WTC11 (cell line): ENCODE measurements at regions not wholly inside any gene's neighbourhood (a gene's known extent, or its start where the extent isn't known, plus 50 kb on each side); places are given as distances from the start of the nearest gene placed in this dataset.

Source experiments
- ATAC-seq: fragments of 200-7000 bp; cut with Tn5 transposase; 2 replicates; pipeline ENCODE4 v1.10.0; 2021; ENCODE audit warnings: mild to moderate bottlenecking, moderate library complexity
- CTCF ChIA-PET: fragments of 300-600 bp; sonication (Branson Sonifier 250); formaldehyde crosslinking; loops from one replicate; lab custom pipeline; 2021; ENCODE audit warnings: antibody characterized with exemption; lab: Charles Lee
- POLR2A ChIA-PET: fragments of 350-600 bp; sonication (Branson Sonifier 250); formaldehyde crosslinking; loops from one replicate; lab custom pipeline; 2021; ENCODE audit warnings: antibody characterized with exemption; lab: Charles Lee
- DNase-seq: peaks from one replicate; pipeline ENCODE4 v3.0.0; 2021; ENCODE audit warnings: low spot score
- H3K27ac Mint-ChIP-seq: 2 replicates; pipeline ENCODE4 v1.8.0; 2021; ENCODE audit warnings: mixed read lengths
- H3K27me3 Mint-ChIP-seq: 2 replicates; pipeline ENCODE4 v1.8.0; 2021; ENCODE audit warnings: low read depth, mild to moderate bottlenecking, moderate library complexity, mixed read lengths
- H3K36me3 Mint-ChIP-seq: 2 replicates; pipeline ENCODE4 v1.8.0; 2021; ENCODE audit warnings: mixed read lengths
- H3K4me1 Mint-ChIP-seq: 2 replicates; pipeline ENCODE4 v1.8.0; 2022; ENCODE audit warnings: mixed read lengths
- H3K4me3 Mint-ChIP-seq: 2 replicates; pipeline ENCODE4 v1.8.0; 2021; ENCODE audit warnings: mild to moderate bottlenecking, moderate library complexity, mixed read lengths
- H3K9me3 Mint-ChIP-seq: 2 replicates; pipeline ENCODE4 v1.8.0; 2021; ENCODE audit warnings: mixed read lengths
- CREB1 ChIP-seq: sonication (generic); formaldehyde crosslinking; IDR thresholded peaks from 2 replicates; pipeline ENCODE4 v1.8.0; 2023; ENCODE audit warnings: mild to moderate bottlenecking, missing genetic modification reagents
- JUN ChIP-seq: sonication (generic); formaldehyde crosslinking; IDR thresholded peaks from 2 replicates; pipeline ENCODE4 v1.8.0; 2023; ENCODE audit warnings: mild to moderate bottlenecking, missing genetic modification reagents
- KAT7 ChIP-seq: sonication (generic); formaldehyde crosslinking; IDR thresholded peaks from 2 replicates; pipeline ENCODE4 v1.8.1; 2023; ENCODE audit warnings: missing genetic modification reagents, mild to moderate bottlenecking, borderline replicate concordance
- MXD4 ChIP-seq: fragments of 250-450 bp; sonication (Bioruptor Pico); IDR thresholded peaks from 2 replicates; pipeline ENCODE4 v1.8.0; 2021; ENCODE audit warnings: mild to moderate bottlenecking, moderate library complexity, borderline replicate concordance
- MYBL2 ChIP-seq: sonication (generic); formaldehyde crosslinking; IDR thresholded peaks from 2 replicates; pipeline ENCODE4 v1.8.1; 2023; ENCODE audit warnings: mild to moderate bottlenecking, moderate library complexity, missing genetic modification reagents
- NR1H2 ChIP-seq: sonication (generic); formaldehyde crosslinking; IDR thresholded peaks from 2 replicates; pipeline ENCODE4 v1.9.0; 2021; ENCODE audit warnings: mild to moderate bottlenecking, moderate library complexity, missing genetic modification reagents
- RELA ChIP-seq: sonication (generic); formaldehyde crosslinking; IDR thresholded peaks from 2 replicates; pipeline ENCODE4 v1.8.1; 2022; ENCODE audit warnings: missing genetic modification reagents, mild to moderate bottlenecking, borderline replicate concordance
- TCF7 ChIP-seq: sonication (generic); formaldehyde crosslinking; IDR thresholded peaks from 2 replicates; pipeline ENCODE4 v1.8.0; 2022; ENCODE audit warnings: mild to moderate bottlenecking, low read depth, missing genetic modification reagents, moderate library complexity
- TEAD1 ChIP-seq: sonication (generic); formaldehyde crosslinking; IDR thresholded peaks from 2 replicates; pipeline ENCODE4 v1.8.0; 2022; ENCODE audit warnings: mild to moderate bottlenecking, missing genetic modification reagents
- ZNF219 ChIP-seq: sonication (generic); formaldehyde crosslinking; IDR thresholded peaks from 2 replicates; pipeline ENCODE4 v1.8.0; 2023; ENCODE audit warnings: missing genetic modification reagents, mild to moderate bottlenecking, borderline replicate concordance
- ZNF232 ChIP-seq: sonication (generic); formaldehyde crosslinking; IDR thresholded peaks from 2 replicates; pipeline ENCODE4 v1.8.0; 2022; ENCODE audit warnings: mild to moderate bottlenecking, missing genetic modification reagents
- ZNF263 ChIP-seq: sonication (generic); formaldehyde crosslinking; IDR thresholded peaks from 2 replicates; pipeline ENCODE4 v1.8.1; 2022; ENCODE audit warnings: low read depth, mild to moderate bottlenecking, moderate library complexity, missing genetic modification reagents
- ZNF317 ChIP-seq: sonication (generic); formaldehyde crosslinking; IDR thresholded peaks from 2 replicates; pipeline ENCODE4 v1.8.1; 2023; ENCODE audit warnings: low read depth, mild to moderate bottlenecking, moderate library complexity, missing genetic modification reagents, borderline replicate concordance
- ZNF416 ChIP-seq: fragments of 250-450 bp; sonication (Bioruptor Pico); IDR thresholded peaks from 2 replicates; pipeline ENCODE4 v1.9.0; 2021; ENCODE audit warnings: mild to moderate bottlenecking, inconsistent platforms
- ZNF671 ChIP-seq: fragments of 250-450 bp; sonication (Bioruptor Pico); IDR thresholded peaks from 2 replicates; pipeline ENCODE4 v1.8.0; 2021; ENCODE audit warnings: mild to moderate bottlenecking
- TF ChIP-seq, protein P1 (sequence below): sonication (generic); formaldehyde crosslinking; conservative IDR thresholded peaks from 2 replicates; pipeline ENCODE4 v1.8.1; 2023; ENCODE audit warnings: mild to moderate bottlenecking, low read depth, missing genetic modification reagents, moderate library complexity
- TF ChIP-seq, protein P2 (sequence below): fragments of 250-450 bp; sonication (Bioruptor Pico); IDR thresholded peaks from 2 replicates; pipeline ENCODE4 v1.9.0; 2021; ENCODE audit warnings: mild to moderate bottlenecking
- TF ChIP-seq, protein P3 (sequence below): fragments of 250-450 bp; sonication (Bioruptor Pico); IDR thresholded peaks from 2 replicates; pipeline ENCODE4 v1.8.0; 2021; ENCODE audit warnings: mild to moderate bottlenecking
- TF ChIP-seq, protein P4 (sequence below): sonication (generic); formaldehyde crosslinking; IDR thresholded peaks from 2 replicates; pipeline ENCODE4 v1.8.0; 2023; ENCODE audit warnings: missing genetic modification reagents
- TF ChIP-seq, protein P5 (sequence below): sonication (generic); formaldehyde crosslinking; IDR thresholded peaks from 2 replicates; pipeline ENCODE4 v1.8.0; 2022; ENCODE audit warnings: mild to moderate bottlenecking, missing genetic modification reagents

DNA sequence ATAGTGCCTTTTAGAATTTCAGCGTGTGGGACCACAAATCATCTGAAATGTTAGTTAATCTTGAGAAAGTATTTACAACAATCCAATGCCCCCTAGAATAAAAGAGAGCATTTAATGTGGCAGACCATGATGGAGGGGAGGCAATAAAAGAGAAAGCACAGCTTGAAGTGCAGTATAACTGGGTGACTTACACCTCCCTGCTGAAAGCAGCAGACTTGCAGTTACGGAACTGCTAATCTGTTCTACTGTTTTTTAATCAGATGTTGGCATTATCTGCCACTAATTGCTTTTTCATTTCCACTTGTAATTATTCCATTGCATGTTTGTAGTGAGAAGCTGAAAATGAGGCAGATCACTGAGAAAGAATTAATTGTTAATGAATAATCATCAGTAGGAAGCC is 130.5 kb upstream of the ITGA4 start (continued):
- TF ChIP-seq KAT7 (CRISPR knock-in tag): no peak

DNA sequence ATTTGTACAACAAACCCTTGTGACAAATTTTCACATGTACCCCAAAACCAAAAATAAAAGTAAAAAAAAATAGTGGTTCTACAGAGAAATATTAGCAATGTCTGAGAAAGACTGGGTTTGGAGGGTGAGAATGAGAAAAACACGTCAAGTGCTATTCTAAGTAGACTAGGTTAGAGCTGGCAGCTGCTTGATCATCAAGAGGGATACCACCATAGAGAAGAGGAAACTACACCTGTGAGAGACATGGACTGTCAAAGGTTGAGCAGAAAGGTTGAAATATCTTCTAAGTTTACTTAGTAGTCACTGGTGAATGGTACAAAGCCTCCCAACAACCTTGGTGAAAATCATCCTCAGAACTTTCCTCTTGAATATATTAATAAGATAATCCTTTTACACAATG is 126.9 kb upstream of the ITGA4 start:
- POLR2A ChIA-PET: no interaction called here
- Mint-ChIP-seq H3K36me3 (no peaks in the 10 kb centered on the region), H3K27ac (no peak overlapping the region), H3K4me1 (peaks cover 12% of the 10 kb centered on the region), H3K4me3 (no peak overlapping the region), H3K9me3 (peaks cover 22% of the 10 kb centered on the region), H3K27me3 (no peaks in the 10 kb centered on the region)
- no peak for TF ChIP-seq ZNF263 (CRISPR knock-in tag)
- TF ChIP-seq ZNF219 (CRISPR knock-in tag): no peak
- TF ChIP-seq, protein P1, sequence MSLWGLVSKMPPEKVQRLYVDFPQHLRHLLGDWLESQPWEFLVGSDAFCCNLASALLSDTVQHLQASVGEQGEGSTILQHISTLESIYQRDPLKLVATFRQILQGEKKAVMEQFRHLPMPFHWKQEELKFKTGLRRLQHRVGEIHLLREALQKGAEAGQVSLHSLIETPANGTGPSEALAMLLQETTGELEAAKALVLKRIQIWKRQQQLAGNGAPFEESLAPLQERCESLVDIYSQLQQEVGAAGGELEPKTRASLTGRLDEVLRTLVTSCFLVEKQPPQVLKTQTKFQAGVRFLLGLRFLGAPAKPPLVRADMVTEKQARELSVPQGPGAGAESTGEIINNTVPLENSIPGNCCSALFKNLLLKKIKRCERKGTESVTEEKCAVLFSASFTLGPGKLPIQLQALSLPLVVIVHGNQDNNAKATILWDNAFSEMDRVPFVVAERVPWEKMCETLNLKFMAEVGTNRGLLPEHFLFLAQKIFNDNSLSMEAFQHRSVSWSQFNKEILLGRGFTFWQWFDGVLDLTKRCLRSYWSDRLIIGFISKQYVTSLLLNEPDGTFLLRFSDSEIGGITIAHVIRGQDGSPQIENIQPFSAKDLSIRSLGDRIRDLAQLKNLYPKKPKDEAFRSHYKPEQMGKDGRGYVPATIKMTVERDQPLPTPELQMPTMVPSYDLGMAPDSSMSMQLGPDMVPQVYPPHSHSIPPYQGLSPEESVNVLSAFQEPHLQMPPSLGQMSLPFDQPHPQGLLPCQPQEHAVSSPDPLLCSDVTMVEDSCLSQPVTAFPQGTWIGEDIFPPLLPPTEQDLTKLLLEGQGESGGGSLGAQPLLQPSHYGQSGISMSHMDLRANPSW (CRISPR knock-in tag): no peak
- TF ChIP-seq MXD4: no peak
- no peak for TF ChIP-seq JUN (CRISPR knock-in tag)
- TF ChIP-seq, protein P2, sequence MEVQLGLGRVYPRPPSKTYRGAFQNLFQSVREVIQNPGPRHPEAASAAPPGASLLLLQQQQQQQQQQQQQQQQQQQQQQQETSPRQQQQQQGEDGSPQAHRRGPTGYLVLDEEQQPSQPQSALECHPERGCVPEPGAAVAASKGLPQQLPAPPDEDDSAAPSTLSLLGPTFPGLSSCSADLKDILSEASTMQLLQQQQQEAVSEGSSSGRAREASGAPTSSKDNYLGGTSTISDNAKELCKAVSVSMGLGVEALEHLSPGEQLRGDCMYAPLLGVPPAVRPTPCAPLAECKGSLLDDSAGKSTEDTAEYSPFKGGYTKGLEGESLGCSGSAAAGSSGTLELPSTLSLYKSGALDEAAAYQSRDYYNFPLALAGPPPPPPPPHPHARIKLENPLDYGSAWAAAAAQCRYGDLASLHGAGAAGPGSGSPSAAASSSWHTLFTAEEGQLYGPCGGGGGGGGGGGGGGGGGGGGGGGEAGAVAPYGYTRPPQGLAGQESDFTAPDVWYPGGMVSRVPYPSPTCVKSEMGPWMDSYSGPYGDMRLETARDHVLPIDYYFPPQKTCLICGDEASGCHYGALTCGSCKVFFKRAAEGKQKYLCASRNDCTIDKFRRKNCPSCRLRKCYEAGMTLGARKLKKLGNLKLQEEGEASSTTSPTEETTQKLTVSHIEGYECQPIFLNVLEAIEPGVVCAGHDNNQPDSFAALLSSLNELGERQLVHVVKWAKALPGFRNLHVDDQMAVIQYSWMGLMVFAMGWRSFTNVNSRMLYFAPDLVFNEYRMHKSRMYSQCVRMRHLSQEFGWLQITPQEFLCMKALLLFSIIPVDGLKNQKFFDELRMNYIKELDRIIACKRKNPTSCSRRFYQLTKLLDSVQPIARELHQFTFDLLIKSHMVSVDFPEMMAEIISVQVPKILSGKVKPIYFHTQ (CRISPR knock-in tag): no peak
- no peak for TF ChIP-seq RELA (CRISPR knock-in tag)
- TF ChIP-seq, protein P3, sequence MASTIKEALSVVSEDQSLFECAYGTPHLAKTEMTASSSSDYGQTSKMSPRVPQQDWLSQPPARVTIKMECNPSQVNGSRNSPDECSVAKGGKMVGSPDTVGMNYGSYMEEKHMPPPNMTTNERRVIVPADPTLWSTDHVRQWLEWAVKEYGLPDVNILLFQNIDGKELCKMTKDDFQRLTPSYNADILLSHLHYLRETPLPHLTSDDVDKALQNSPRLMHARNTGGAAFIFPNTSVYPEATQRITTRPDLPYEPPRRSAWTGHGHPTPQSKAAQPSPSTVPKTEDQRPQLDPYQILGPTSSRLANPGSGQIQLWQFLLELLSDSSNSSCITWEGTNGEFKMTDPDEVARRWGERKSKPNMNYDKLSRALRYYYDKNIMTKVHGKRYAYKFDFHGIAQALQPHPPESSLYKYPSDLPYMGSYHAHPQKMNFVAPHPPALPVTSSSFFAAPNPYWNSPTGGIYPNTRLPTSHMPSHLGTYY (CRISPR knock-in tag): no peak
- no peak for TF ChIP-seq NR1H2 (CRISPR knock-in tag)
- TF ChIP-seq ZNF671 (CRISPR knock-in tag): no peak
- TF ChIP-seq CREB1 (CRISPR knock-in tag): no peak
- no peak for TF ChIP-seq TCF7 (CRISPR knock-in tag)
- no peak for TF ChIP-seq ZNF232 (CRISPR knock-in tag)
- TF ChIP-seq ZNF317: no peak
- TF ChIP-seq, protein P4, sequence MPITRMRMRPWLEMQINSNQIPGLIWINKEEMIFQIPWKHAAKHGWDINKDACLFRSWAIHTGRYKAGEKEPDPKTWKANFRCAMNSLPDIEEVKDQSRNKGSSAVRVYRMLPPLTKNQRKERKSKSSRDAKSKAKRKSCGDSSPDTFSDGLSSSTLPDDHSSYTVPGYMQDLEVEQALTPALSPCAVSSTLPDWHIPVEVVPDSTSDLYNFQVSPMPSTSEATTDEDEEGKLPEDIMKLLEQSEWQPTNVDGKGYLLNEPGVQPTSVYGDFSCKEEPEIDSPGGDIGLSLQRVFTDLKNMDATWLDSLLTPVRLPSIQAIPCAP: no peak
- TF ChIP-seq MYBL2 (CRISPR knock-in tag): no peak
- TF ChIP-seq, all 79 proteins: peak for 0
- CTCF ChIA-PET: no interaction called here
- DNase-seq: no peak
- ATAC-seq: no peak

DNA sequence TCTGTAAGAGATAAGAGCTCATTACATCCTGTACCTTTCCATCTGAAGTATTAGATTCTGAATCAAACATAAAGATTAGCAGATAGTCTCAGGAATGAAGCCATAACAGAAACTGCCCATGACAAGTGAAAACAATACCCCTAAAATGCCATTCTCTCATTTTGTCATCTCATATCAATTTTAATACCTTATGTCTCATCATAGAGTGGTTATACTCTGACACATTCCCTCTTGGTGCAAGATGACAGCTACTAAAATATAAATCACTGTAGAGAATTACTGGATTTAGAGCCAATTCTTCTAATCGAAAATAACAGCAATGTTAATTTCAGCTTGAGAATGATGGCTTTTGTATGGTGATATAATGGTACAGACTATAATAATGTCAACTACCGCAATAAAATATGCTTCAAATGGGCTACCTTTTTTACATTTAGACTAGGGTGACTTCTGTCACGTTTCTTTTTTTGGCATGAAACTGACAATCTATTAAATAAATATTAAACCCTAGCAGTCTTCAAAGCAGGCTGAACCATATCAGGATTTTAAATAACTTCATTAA is 125.1 kb upstream of the ITGA4 start:
- no peak for ATAC-seq
- Mint-ChIP-seq H3K36me3 (no peaks in the 10 kb centered on the region), H3K9me3 (peaks cover 22% of the 10 kb centered on the region), H3K4me1 (peaks cover 8% of the 10 kb centered on the region), H3K27ac (no peak overlapping the region), H3K4me3 (no peak overlapping the region), H3K27me3 (no peaks in the 10 kb centered on the region)
- ChIA-PET POLR2A (no interaction called here), CTCF (no interaction called here)
- TF ChIP-seq, protein P5, sequence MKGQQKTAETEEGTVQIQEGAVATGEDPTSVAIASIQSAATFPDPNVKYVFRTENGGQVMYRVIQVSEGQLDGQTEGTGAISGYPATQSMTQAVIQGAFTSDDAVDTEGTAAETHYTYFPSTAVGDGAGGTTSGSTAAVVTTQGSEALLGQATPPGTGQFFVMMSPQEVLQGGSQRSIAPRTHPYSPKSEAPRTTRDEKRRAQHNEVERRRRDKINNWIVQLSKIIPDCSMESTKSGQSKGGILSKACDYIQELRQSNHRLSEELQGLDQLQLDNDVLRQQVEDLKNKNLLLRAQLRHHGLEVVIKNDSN (CRISPR knock-in tag): no peak
- no peak for TF ChIP-seq TEAD1 (CRISPR knock-in tag)
- TF ChIP-seq ZNF416 (CRISPR knock-in tag): no peak
- no peak for DNase-seq
